SH-SY5Y (cell line): ENCODE measurements at regions not wholly inside any gene's neighbourhood (a gene's known extent, or its start where the extent isn't known, plus 50 kb on each side); places are given as distances from the start of the nearest gene placed in this dataset.
A peak's percentile ranks its signal among the peaks of the same experiment; 100 is the strongest.

ENCODE experiments used
- GATA2 ChIP-seq: IDR thresholded peaks from 2 replicates; pipeline ENCODE4 v1.6.1; 2011; ENCODE audit warnings: mild to moderate bottlenecking, low read depth, low read length
- GATA3 ChIP-seq: IDR thresholded peaks from 2 replicates; pipeline ENCODE4 v1.6.1; 2011; ENCODE audit warnings: low read depth, mild to moderate bottlenecking, low read length, moderate library complexity

DNA sequence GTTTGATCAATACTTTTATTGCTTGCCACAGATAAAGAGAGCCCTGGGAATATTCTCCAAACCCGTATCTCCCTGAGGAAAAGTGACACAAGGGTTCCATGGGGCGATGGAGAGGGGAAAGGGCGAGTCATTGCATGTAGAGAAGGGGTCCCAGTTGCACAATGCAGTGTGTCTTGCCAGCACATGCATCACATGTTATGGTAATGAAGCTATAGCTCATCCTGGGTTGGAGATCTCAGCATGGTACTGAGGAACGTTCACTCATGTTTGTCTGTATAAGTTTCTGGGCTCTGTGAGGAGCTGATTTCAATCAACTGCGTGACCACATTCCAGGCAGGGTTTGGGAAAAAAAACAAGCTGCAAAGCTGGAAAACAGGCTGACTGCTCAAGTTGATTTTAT is 220.7 kb upstream of the MC4R start:
- TF ChIP-seq GATA2: no peak
- TF ChIP-seq GATA3: no peak

DNA sequence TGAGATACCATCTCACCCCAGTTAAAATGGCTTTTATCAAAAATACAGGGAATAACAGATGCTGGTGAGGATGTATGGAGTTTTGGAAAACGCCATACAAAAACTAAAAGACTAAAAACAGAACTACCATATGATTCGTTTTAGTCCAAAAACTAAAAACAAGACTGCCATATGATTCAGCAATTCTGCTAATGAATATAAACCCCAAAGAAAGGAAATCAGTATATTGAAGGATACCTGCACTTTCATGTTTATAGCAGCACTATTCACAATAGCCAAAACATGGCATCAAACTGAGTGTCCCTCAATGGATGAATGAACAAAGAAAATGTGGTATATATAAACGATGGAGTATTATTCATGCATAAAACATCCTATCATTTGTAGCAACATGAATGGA is 224.4 kb upstream of the MC4R start:
- no peak for TF ChIP-seq GATA2
- TF ChIP-seq GATA3: no peak

- no peak for TF ChIP-seq GATA2
- no peak for TF ChIP-seq GATA3
Measured at GRCh38 chr18:60599267-60599666, 226.7 kb upstream of the MC4R start.

GRCh38 chr18:60599995-60600394 is 227.4 kb upstream of the MC4R start:
- TF ChIP-seq GATA3 (no peak), GATA2 (no peak)

DNA sequence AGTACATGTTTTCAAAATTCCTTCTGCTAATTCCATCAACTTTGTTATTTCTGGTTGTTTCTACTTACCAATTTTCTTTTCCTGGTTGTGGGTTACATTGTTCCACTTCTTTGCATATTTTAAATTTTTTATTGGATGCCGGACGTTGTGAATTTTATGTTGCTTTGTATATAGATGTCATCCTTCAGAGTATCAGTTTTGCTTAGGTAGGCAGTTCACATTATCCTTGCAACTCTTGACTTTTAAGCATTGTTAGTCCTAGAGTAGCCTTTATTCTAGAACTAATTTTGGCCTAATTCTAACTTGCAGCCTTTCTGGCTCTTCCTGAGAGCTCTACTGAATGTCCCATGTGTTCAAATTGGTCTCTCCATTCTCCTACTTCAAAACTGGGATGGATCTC is 228.7 kb upstream of the MC4R start:
- TF ChIP-seq GATA2: no peak
- no peak for TF ChIP-seq GATA3

DNA sequence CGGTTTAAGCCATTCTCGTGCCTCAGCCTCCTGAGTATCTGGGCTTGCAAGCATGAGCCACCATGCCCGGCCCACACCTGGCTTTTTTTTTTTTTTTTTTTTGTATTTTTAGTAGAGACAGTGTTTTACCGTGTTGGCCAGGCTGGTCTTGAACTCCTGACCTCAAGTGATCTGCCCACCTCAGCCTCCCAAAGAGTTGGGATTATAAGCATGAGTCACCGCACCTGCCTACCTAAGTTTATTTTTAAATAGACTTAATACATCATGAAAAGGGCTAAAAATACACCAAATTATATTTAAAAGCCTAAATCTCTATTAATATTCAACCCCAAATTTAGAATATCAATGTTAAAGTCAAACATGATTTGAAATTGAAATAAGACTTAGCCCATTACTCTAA is 250.8 kb upstream of the MC4R start:
- TF ChIP-seq GATA3 (no peak), GATA2 (no peak)

DNA sequence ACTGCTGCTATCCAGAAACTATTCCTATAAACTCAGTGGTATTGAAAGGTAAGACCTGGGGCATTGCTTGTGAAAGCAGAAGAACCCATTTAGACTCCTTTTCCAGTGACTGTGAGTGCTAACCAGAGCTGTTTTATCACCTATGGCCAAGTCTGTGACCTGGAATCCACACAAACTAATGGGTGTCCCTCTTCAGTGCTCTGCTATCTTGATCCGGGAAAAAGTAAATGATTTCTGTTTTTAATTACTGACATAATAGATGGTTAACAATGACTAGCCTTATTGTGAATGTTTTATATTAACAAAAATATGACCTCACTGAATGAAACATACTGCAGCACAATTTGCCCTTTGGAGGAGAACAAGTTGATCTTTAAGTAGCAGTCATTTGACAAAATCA is 251.6 kb upstream of the MC4R start:
- TF ChIP-seq GATA3 (peak; percentile 55), GATA2 (peak; percentile 63)

GRCh38 chr18:60639836-60640235 is 267.3 kb upstream of the MC4R start:
- TF ChIP-seq GATA3 (no peak), GATA2 (no peak)

GRCh38 chr18:60643009-60643408 is 270.4 kb upstream of the MC4R start:
- TF ChIP-seq GATA2 (no peak), GATA3 (no peak)

DNA sequence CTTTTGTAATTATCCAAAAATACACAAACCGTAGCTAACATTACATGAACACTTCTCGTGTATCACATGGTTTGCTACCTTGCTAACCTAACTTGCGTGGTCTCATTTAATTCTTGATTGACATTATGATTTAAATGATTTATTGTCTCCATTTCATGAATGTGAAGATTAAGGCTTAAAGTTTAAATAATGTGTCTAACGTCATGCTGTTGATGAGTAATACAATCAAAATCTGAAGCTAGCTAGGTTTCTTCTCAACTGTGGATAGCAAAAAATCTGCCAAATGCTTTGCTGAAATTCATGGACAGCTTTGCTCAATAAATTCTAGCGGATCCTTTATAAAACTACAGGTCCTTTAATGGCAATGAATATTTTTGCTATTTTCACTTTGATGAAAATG is 274.1 kb upstream of the MC4R start:
- TF ChIP-seq GATA3: no peak
- TF ChIP-seq GATA2: no peak

DNA sequence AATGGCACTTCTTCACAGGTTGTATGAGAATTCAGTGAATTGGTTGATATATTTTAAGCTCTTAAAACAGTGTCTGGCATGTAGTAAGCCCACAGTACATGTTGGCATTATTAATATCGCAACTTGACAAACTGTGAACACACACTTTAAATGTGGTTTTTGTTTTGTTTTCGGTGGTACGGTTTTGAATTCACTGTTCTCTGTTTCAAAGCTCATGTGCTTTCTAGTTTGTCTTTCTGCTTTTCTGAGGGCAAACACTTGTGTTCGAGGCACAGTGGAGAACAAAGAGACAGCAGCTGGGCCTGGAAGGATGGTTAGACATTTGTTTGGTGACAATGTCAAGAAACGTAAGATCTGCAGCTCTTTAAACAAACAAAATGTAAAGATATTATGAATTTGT is 276.5 kb upstream of the MC4R start:
- TF ChIP-seq GATA2 (no peak), GATA3 (no peak)

- TF ChIP-seq GATA3 (no peak), GATA2 (no peak)
Measured at GRCh38 chr18:60649842-60650536, 277.4 kb upstream of the MC4R start.

DNA sequence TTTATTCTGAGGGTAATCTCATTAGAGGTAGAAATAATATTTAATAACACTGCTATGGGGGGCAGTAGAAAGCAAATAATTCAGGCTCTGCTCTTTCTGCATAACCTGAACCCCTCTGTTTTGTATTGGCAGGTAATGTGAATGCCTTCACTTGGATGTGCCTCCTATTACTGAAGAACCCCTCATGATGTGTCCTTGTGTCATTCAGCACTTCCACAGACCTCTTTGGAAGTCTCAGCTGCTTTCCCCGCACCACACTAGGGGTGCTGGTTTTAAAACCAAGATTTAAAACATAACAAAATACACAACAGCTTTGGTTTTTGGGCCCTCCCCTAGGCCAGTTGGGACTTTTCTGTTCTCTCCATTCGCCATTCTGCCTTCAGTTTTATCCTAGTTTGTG is 281.7 kb upstream of the MC4R start:
- TF ChIP-seq GATA2 (no peak), GATA3 (no peak)

DNA sequence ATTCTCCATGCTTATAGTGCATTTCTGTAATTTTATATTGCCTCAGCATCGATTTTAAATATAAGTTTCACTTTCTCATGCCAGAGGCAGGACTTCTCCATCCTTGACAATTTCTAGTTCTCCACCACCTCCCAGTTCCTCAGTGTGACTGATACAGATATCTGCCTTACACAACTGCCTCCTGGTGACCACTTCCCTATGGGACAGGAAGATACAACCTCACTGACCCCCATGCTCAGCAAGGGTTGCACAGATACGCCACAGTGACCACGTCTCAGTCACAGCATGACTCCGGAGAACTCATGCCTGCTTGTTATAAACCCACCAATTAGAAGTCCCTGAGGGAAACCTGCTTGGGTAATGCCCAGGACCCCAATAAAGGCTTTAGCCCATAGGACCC is 284.0 kb upstream of the MC4R start:
- TF ChIP-seq GATA2: no peak
- no peak for TF ChIP-seq GATA3

DNA sequence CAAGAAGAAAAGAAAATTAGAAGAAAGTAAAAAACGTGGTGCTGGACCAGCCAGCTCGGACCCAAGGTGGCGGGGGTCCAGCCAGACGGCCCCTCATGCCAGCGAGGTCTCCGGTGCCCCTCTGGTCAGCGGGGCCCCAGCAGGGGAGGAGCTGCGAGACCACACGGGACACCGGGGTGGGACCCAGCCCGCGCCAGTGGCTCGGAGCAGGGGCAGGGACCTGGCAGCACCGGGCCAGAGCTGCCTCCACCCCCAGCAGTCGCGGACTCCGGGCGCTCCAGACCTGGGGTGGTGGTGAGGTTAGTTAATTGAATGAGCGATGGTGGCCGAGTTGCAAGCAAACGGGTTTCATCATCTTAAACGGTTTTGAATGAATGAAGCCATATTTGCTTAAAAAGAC is 289.9 kb upstream of the MC4R start:
- TF ChIP-seq GATA3 (no peak), GATA2 (no peak)

DNA sequence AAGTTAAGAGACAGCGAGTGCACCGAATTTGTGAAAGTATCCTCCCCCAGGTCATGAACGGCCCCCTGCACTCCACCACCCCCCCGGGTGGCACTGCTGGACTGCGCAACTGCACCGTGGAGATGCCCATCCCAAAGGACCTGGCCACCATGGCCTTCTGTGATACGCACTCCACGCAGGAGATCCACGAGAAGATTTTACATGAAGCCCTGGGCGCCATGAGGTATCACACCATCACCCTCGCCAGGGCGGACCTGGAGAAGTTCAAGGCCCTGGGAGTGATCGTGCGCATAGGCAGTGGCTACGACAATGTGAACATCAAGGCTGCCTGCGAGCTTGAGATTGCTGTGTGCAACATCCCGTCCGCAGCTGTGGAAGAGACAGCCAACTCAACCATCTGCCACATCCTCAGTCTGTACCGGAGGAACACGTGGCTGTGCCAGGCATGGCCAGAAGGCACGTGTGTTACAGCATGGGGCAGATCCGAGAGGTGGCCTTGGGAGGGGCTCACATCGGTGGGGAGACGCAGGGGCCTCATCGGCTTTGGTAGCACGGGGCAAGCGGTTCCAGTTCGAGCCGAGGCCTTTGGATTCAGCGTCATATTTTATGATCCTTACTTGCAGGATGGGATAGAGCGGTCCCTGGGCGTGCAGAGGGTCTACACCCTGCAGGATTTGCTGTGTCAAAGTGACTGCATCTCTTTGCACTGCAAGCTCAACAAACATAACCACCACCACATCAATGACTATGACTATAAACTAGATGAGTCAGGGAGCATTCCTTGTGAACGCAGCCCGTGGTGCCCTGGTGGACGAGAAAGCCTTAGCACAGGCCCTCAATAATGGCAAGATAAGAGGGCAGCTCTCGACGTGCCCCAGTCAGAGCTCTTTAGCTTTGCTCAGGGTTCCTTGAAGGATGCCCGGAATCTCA is 290.8 kb upstream of the MC4R start:
- no peak for TF ChIP-seq GATA2
- TF ChIP-seq GATA3: no peak
